Mammary epithelial cell (primary cell): ENCODE measurements at regions not wholly inside any gene's neighbourhood (a gene's known extent, or its start where the extent isn't known, plus 50 kb on each side); places are given as distances from the start of the nearest gene placed in this dataset.

ENCODE experiments used
- CTCF ChIP-seq, 2 donors: IDR thresholded peaks in 1 of 2; conservative IDR thresholded peaks in 1 of 2; 2 replicates each; pipeline ENCODE4 v1.5.1; 2011 to 2012; ENCODE audit warnings: inconsistent platforms in 2 of 2, low read length in 2 of 2, mild to moderate bottlenecking in 2 of 2, control low read depth in 1 of 2, low read depth in 1 of 2; ENCODE audit not compliant: insufficient read depth in 1 of 2; ENCODE audit errors: extremely low read depth in 1 of 2
- EZH2 ChIP-seq: IDR thresholded peaks from 2 replicates; pipeline ENCODE4 v1.6.1; 2012; ENCODE audit warnings: low read length, inconsistent platforms, borderline replicate concordance

- no peak for TF ChIP-seq CTCF (conservative IDR thresholded peaks at IDR 0.05 in 1 of 2, IDR thresholded peaks at IDR 0.05 in 1 of 2; ENCODE audit: extremely low read depth in 1 of 2, insufficient read depth in 1 of 2, low read depth in 1 of 2, low read length in 2 of 2)
- TF ChIP-seq EZH2 = no peak
These were observed 356.1 kb downstream of the HNRNPD start for GRCh38 chr4:82017680-82018079.
